ENCODE measurements at regions not wholly inside any gene's neighbourhood (a gene's known extent, or its start where the extent isn't known, plus 50 kb on each side); places are given as distances from the start of the nearest gene placed in this dataset.
A peak's percentile ranks its signal among the peaks of the same experiment; 100 is the strongest.
"Not testable (repeated sequence)": the region's sequence is repeated elsewhere in the genome, so short reads cannot be mapped to it uniquely, and the experiment has no call there.

DNA sequence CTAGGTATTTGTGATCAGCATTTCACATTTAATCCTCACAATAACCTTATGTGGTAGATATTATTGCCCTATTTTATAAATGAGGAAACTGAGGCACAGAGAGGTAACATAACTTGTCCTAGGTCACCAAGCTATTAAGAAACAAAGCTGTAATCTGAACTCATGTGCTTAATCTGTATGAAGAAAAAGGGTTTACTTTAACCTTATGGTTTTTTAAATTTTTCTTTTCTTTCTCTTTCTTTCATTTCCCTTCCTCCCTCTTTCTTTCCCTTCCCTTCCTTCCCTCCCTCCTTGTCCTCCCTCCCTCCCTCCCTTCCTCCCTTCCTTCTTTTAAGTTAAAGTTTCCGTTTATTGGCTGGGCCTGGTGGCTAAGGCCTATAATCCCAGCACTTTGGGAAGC lies 105.2 kb upstream of the AMZ2 start:
- no peak for DNase-seq

DNA sequence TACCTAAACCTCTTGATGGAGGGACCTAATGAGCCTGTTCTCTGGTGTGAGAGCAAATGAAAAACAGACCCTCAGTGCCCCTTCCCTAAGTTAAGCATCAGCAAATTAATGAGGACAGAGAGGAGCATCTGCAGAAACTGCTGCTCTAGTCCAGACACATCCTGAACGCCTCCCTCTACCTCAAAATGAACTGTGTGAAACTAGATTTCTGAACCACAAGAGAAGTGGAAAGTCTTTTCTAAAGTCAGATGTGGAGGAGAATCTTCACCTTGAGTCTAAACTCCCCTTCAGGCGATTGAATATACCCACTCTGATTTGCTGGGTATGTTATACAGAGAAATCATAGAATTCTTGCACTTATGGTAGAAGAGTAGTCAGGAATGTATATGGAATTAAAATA lies 104.4 kb upstream of the AMZ2 start:
- no peak for DNase-seq

DNA sequence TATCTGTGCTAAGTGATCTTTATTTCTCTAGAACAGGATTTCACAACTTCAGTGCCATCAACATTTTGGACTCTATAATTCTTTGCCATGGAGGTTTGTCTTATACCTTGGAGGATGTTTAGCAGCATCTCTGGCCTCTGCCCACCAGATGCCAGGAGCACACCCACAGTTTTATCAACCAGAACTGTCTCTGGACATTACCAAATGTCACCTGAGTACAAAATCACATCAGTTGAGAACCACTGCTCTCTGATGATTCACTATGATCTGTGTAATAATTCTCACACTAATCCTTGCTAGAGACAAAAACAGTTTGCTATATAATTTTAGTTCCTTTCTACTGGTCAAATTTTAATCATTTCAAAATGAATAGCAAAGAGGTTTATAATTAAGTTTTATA lies 102.8 kb upstream of the AMZ2 start:
- DNase-seq = no peak

DNA sequence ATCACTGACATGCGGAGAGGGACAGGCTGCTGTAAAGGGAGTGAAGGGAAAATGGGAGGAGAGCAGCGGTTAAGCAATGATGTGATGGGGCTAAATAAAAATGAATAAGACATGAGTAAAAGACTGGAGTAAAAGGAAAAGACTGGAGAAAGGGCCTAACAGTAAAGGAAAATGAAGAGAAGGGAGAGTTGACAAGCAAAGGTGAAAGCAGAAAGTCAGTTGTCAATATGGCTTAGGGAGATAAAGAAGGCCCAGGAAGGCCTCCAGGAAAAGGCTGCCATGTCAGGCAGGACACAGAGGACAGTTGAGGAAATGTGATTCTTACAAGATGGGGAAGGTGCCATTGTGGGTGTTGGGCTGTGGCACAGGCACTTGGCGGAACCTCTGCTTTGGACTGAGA lies 98.9 kb upstream of the AMZ2 start:
- no peak for DNase-seq

DNA sequence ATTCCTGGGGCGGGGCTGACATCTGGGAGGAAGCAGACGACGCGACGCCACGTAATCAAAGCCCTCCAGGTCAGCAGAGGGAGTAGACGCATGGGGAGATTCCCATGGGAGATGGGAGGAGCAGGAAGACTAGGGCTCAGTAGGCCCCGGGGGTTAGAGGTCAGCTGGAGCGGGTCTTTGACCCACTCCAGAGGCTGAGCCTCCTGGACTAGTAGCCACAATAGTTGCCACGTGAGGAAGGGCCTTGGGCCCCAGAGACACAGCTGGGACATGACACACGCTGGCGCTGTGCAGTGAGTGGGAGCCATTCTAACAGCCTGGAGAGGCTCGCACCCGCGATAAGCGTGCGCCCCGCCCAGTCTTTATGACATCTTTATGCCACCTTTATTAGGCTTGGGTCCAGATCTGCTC lies 95.7 kb upstream of the AMZ2 start:
- DNase-seq = no peak

DNA sequence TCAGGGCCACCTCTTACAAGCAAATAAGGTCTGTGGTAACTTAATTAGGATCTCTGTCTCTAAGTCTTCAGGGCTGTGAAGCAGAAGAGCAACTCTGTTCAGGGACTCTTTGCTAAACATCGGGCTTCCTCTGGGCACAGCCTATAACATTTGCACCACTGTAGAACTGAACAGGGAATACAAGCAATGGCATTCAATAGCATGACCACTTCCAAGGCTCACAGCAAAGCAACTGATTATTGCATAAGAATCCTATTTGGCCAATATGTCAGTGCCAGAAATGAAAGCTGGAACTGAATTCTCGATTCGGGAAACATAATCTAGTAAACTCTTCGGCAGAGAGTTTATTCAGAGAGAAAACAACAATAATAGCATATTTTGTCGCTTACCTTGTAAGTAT lies 92.2 kb upstream of the AMZ2 start:
- DNase-seq = no peak

DNA sequence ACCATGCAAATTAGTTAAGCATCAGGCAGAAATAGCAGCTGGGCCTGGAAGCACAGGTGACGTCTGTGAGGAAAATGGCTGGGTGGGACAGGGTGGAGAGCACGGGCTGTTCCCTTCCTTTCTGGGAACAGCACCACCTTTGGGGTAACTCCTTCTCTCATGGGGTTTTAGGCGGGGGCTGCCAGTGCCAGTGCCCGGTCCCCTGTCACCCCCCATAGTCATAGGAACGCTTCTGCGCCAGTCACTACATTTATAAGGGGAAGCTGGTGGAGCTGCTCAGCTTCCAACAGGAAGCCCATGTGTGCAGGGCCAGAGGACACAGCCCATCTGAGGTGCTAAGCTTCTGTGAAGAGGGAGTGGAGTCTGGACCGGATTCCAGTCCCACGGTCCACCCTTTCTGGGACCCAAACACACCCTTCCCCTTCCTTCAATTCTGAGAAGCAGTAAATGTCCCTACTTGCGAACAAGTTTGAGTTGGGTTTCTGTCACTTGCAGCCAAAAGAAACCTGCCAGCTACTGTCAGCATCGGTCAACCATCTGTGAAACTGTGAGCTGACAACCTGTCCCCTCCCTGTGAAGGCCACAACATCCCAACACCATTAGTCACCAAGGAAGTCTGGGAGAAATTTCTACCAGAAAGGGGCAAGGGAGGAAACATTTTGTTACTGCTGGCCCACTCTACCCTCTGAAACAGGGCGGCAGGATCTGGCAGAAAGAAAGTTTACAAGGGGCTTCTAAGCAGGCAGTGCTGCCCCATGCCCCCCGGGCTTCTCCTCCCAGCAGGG lies 86.0 kb upstream of the AMZ2 start:
- DNase-seq = no peak

DNA sequence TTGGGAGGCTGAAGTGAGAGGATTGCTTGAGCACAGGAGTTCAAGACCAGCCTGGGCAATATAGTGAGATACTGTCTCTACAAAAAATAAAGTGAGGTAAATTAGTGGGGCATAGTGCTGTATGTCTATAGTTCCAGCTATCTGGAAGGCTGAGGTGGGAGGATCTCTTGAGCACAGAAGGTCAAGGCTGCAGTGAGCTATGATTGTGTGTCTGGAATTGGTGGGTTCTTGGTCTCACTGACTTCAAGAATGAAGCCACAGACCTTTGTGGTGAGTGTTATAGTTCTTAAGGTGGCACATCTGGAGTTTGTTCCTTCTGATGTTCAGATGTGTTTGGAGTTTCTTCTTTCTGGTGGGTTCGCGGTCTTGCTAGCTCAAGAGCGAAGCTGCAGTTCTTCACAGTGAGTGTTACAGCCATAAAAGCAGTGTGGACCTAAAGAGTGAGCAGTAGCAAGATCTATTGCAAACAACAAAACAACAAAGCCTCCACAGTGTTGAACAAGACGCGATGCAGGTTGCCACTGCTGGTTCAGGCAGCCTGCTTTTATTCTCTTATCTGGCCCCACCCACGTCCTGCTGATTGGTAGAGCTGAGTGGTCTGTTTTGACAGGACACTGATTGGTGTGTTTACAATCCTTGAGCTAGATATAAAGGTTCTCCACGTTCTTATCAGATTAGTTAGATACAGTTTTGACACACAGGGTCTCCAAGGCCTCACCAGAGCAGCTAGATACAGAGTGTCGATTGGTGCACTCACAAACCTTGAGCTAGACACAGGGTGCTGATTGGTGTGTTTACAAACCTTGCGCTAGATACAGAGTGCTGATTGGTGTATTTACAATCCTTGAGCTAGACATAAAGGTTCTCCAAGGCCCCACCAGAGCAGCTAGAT lies 79.3 kb upstream of the AMZ2 start:
- not testable (repeated sequence) for DNase-seq

DNA sequence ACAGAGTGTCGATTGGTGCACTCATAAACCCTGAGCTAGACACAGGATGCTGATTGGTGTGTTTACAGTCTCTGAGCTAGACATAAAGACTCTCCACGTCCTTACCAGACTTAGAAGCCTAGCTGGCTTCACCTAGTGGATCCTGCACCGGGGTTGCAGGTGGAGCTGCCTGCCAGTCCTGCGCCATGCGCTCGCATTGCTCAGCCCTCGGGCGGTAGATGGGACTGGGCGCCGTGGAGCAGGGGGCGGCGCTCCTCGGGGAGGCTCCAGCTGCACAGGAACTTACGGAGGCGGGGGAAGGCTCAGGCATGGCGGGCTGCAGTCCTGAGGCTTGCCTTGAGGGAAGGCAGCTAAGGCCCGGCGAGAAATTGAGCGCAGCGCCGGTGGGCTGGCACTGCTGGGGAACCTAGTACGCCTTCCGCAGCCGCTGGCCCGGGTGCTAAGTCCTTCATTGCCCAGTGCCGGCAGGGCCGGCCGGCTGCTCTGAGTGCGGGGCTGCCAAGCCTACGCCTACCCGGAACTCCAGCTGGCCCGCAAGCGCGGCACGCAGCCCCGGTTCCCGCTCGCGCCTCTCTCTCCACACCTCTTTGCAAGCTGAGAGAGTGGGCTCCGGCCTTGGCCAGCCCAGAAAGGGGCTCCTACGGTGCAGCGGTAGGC lies 78.5 kb upstream of the AMZ2 start:
- not testable (repeated sequence) for DNase-seq

DNA sequence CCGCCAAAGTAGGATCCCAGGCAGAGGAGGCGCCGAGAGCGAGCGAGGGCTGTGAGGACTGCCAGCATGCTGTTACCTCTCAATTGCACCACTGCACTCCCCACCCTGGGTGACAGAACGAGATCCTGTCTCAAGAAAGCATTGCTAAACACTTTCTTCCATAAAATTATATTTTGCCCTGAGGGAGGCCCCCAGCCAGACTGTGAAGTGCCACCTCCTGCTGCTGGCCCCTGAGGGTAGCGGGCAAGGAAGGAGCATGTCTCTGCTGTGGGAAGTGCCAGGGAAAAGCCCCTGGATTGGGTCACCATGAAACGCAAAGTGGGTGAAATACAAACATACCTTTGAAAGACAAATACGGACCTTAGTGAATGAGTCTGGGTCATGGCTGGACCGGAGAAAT lies 78.0 kb upstream of the AMZ2 start:
- DNase-seq = no peak

DNA sequence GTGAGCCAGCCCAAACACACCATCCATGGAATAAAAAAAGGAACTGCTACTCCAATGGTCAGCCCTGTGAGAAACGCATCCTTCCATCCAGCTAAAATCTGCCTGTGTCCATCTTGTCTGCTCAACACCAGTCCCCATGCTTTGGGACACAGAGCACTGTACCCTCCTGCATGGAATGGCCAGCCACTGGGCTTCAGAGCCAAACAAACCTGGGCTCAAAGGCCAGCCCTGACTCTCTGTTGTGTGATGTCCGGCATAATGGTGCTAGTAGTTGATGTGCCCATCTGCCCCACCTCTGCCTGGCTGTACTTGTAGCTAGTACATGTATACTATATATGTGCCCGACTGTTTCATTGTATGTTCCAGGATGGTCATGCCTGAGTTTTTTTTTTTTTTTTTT lies 77.6 kb upstream of the AMZ2 start:
- no peak for DNase-seq

DNA sequence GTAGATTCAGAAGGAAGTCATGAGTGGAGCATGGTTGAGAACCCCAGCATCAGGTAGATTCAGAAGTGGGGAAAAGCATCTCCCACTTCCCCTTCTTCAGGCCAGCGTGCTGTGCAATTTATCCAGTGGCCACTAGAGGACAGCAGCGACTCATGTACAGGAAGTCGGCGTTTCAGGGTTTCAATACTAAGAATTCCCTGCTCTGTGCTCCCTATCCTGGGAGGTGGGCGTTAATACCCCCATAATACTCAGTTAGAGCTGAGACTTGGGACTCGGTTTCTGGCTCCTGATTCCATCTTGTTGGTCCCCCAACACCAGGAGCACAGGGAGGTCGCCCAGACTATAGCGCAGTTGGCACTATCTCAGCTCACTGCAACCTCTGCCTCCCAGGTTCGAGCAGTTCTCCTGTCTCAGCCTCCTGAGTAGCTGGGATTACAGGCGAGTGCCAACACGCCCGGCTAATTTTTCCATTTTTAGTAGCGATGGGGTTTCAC lies 75.3 kb upstream of the AMZ2 start:
- DNase-seq = peak; percentile 16 to 26

DNA sequence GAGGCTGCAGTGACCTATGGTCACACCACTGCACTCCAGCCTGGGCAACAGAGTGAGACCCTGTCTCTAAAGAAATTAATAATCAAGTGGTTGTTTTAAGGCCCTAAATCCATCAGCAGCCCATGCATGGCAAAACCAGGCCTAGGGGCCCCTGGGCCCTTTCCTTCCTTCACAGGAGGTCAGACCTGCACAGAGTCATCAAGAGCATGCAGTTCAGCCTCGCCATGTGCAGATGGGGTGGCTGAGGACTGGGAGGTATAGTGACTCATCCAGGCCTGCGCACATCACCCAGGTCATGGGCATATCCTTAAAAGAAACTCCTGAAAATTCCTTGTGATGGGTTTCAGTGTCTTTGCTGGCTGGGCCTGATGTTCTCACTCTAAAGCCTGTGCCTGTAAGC lies 72.4 kb upstream of the AMZ2 start:
- DNase-seq = no peak

DNA sequence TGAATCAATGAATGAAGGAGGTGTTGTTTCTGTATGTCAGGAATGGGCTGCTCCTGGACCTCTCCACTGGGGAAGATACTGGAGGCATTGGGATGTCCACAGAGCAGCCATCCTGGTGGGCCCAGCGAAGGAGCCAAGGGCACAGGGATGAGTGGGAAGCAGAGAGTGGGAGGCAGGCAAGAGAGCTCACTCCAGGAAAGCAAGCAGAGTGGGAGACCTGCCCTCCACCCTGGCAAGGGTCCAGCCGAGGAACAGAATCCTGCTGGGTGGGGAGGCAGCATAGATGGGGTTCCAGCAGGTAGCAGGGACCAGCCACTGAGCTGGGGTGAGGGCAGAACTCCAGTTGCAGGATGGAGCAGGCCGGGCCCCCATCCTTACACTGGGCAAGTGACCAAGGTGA lies 71.9 kb upstream of the AMZ2 start:
- no peak for DNase-seq

DNA sequence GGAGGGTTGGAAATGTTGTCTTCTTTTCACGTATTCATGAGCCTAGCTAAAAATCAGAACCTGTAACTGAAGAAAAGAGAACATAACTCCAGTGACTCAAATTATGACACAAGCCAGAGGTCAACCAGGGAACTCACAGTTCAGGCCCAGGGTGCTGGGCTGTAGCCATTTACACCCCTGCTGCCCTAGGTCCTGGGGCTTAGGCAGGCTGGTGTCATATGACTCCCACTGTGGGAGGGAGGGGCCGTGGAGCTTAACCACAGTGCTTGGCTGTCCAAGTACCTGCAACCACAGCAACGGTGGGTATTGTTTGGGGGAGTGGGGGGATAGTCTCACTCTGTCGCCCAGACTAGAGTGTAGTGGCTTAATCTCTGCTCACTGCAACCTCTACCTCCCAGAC lies 71.1 kb upstream of the AMZ2 start:
- DNase-seq = no peak

DNA sequence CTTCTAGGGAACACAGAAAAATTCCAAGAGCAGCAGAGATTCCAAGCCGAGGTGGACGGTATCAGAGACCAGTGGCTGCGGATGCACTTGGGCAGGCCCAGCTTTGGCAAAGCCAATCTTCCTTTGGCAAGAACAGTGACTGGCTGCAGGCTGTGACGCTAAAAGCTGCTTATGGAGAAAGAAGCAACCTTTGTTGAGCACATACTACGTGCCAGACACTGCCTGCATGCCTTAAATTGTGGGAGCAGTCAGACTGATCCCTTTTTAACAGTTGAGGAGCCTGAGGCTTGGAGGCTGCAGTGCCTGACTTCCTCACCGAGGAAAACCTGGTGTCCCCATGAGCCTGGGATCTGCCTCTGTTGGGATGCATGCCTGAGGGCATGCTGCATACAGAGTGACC lies 69.0 kb upstream of the AMZ2 start:
- no peak for DNase-seq

DNA sequence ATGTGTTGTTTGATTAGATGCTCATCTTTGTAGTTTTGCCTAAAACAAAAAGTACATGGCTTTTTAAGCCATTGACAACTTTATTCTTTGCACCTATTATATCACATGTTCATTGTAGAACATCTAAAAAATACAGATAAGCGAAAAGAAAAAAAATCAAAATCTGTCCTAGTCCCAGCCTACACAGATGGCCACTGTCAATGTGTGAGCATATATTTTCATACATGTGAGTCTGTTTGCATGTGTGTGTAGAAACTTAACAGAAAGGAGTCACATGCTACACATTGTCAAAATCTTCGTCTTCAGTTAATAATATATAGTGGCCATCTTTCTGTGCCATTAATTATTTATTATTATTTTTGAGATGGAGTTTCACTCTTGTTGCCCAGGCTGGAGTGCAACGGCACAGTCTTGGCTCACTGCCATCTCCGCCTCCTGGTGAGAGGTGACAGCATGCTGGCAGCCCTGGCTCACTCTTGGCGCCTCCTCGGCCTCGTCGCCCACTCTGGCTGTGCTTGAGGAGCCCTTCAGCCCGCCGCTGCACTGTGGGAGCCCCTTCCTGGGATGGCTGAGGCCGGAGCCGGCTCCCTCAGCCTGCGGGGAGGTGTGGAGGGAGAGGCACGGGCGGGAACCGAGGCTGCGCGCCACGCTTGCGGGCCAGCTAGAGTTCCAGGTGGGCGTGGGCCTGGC lies 68.5 kb upstream of the AMZ2 start:
- DNase-seq = no peak

DNA sequence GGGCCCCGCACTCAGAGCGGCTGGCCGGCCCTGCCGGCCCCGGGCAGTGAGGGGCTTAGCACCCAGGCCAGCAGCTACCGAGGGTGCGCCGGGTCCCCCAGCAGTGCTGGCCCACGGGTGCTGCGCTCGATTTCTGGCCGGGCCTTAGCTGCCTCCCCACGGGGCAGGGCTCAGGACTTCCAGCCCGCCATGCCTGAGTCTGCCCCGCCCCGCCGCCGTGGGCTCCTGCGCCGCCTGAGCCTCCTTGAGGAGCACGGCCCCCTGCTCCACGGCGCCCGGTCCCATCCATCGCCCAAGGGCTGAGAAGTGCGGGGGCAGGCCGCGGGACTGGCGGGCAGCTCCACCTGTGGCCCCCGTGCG lies 67.9 kb upstream of the AMZ2 start:
- DNase-seq = no peak

DNA sequence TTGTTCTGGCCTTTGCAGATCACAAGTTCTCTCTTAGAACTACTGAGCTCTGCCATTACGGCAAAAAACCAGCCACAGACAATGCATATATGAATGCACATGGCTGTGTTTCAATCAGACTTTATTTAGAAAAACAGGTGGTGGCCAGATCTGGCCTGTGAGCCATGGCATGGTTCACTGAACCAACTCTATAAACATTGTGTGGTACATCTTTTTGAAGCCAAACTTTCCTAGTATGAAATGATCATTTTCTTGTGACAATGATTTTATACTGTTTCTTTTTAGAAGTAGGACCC lies 65.9 kb upstream of the AMZ2 start:
- DNase-seq = no peak

DNA sequence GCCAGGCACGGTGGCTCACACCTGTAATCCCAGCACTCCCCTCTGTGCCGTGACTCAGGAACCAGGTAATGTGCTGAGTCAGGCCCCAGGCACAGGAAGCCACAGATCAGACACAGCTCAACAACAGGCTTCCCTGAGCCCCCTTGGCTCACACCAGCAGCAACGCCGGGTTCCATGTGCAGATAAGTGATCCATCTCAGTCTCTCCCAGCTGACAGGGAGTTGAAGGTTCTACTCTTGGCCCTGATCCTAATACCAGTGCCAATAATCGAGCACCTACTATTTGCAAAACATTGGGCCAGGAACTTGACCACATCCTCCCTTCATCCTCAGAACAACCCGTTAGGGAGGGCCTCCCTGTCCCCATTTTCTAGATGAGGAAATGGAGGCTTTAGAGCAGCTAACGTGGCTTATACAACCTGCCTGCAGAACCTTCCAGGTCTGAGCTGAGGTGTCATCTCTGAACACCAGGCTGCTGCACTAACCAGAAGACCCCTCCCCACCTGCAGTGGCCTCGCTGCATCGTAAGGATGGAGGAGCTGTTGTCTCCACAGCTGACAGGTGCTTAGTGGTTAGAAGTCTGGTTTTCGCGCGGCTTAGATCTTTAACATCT lies 64.8 kb upstream of the AMZ2 start:
- no peak for DNase-seq

DNA sequence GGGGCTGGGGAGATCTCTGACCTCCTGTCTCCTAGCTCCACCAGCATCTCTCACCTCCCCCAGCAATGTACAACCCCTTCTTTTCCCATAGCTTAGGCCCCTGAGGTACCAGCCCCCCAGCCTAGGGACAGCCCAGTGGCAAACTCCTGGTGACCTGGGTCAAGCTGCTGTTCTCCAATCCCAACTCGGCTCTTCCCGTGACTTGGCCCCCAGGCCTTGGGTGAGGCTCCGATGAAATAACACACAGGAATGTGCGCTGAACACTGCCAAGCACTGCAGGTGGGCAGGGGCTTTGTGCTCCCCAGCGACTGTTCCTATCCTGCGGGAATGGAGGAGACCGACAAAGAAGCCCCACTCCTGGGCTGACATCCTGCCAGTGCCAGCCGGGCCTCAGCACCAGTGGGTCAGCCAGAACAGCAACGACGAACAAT lies 63.7 kb upstream of the AMZ2 start:
- no peak for DNase-seq

DNA sequence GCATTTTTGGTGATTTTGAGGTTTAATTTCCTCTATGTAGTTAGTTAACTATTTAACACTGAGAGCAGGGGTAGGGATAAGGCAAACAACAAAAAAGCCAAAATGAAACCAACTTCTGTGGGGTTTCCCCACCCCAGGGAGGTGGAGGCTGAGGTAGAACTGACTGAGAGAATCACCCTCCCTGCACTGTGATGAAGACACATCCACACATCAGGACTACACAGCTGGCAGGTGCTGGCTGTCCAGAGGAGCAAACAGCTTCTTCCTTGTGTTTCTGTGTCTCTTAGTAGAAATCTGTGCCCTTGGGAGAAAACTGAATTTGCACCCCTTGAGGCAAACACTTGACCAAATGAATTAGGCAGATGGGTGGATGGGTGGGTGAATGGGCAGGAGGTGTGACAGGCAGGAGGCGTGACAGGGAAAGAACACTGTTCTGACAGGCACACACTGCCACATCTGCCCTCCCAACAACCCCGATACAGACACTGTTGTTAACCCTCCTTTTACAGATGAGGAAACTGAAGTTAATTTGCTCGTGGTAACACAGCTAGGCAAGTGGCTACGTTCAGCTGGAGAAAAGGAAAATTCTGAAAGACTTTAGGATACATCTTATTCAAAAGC lies 62.9 kb upstream of the AMZ2 start:
- DNase-seq = no peak

Data from NCI-H187 (cell line).